CD4-positive, alpha-beta T cell treated with Interferon alpha-2 for 1 hour (primary cell): ENCODE measurements at regions not wholly inside any gene's neighbourhood (a gene's known extent, or its start where the extent isn't known, plus 50 kb on each side); places are given as distances from the start of the nearest gene placed in this dataset.

Experiments used
- DNase-seq, 2 donors: peaks; one replicate each; pipeline ENCODE4 v3.0.0-alpha.2; 2020 to 2022

DNA sequence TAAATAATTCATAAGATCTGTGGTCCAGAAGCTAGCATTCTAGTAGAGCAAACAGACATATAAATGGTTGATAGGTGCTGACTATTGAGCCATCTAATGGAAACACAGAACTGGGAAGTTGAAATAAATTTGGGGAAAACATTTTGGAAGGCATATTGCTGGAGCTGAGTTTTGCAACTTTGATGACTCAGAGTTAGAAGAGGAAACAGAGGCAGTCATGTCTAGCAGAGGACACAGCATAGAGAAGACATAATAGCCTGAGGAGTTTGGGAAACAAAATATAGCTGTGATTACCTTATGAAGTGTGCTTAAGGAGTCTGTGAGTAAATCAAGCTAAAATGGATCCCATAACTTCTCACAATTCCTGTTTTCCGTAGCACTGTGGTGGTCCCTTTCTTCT, 86.9 kb upstream of the FLRT2 start:
- DNase-seq: no peak

DNA sequence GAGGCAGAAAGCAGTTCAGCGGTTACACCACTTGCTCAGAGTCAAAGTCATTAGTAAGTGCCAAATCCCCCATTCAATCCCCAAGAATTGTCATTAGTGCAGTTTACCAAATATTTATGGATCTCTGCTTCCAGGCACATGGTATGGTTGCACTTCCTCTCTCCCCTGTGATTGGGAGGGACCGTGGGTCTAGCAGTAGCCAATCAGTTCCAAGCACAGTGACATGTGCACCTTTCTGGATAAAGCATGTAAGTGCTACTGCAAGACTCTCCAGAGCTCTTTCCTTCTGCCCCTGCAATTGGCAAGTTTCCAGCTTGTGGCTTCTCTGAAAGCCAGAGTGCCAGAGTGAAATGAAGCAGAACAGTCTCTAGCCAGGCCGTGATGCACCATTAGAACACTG, 85.3 kb upstream of the FLRT2 start:
- no peak for DNase-seq

- no peak for DNase-seq
Measured at GRCh38 chr14:85445151-85445795, 84.7 kb upstream of the FLRT2 start.

GRCh38 chr14:85447883-85448282, 82.1 kb upstream of the FLRT2 start:
- DNase-seq: no peak

DNA sequence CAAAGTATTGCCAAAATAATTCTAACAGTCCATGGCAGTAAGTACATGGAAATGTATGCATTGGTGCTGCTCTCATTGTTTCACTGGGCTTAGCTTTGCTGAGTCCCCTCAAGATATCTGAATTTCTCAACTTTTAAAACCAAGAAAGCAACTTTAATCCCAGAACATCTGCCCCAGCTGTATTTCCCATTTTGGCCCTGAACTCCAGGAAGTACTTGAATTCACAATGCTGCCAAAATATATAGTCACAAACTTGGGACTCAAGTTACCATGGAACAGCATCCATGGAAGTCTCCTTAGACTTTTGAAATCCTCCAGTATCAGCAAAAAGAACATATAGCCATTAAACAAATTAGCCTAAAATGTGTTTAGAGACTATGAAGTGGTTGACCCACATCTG, 78.5 kb upstream of the FLRT2 start:
- DNase-seq: no peak

DNA sequence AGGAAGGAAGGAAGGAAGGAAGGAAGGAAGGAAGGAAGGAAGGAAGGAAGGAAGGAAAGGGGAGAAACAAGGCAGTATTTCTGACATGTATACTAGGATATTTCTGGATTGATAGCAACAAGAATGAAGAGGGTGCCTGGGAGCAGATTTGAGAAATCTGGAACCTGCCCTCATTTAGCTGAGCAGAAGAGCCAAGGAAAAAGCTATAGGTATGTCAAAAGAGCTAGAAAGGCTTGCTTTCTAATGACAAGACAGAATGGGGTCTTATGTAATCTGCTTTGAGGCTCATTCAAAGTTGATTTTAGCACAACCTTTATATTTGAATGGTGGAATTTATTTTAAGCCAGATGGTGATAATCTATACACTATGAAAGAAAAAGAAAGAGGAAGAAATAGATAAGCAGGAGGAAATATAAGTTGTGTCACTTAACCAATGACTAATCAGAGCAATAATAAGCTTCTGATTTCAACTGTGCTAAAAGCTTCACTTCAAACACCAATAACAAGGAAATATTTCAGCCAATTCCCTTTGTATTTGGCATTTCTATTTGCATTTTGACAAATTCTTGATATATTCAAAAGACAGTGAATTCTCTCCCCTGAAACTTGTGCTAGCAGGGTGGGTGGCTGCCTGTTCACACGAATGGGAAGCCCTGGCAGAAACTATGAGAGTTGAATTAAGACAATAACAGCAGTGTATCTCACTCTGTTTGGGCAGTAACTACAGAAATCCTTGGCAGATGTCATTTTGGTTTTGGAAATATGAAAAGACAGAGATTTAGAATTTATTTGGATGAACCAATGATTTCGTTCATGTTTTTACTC, 76.3 kb upstream of the FLRT2 start:
- no peak for DNase-seq

DNA sequence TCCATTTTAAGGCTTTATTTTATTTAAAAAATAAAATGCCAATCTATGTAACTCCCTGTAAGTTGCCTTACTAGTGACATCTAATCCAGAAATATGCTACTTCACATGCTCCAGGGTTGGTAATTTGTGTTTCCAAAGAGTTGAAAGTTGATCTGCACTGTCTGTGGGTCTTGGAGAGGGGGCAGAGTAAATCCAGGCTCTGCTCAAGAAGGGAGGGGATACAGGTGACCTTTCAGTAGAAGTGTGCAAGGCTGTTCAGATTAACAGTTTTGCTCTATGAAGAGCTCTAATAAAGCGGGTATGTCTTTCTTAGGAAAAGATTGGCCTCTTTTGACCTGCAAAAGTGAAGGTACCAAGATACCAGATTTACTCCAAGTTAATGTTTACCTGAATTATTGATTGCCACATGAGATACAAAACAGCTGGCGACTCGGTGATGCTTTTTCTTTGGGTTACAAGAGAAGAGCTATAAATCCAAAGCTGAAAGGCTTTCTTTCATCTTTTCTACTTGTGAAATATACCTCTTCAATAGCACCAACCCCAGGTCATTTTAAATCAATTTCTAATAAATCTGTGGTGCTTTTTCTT, 75.6 kb upstream of the FLRT2 start:
- no peak for DNase-seq

DNA sequence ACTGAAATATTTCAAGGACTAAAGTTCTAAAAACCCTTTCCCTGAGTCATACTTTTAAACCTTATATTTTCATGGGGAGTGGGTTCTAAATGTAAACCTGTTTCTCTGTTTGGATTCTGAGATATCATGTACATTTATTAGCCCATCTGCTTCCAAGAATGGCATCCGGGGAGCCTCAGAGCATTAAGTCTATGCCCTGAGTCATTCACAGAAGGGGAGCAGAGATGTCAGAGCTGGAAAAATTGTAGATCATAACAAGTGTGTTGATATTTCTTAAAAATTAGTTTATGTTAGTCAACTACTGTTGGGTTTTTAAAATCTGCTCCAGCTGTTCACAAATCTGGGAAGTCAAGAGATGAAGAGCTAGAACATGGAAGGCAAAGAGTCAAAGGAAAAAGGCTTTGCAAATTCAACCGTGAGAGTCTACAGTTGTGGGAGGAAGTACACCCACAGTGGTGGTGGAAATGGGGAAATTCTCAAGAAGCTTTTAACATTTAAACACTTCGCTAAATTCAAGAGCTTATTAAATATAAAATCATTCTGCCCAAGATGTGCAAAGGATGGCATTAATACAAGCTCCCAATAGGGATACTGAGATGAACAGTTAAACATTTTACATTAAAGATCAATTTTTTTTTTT, 70.5 kb upstream of the FLRT2 start:
- no peak for DNase-seq

DNA sequence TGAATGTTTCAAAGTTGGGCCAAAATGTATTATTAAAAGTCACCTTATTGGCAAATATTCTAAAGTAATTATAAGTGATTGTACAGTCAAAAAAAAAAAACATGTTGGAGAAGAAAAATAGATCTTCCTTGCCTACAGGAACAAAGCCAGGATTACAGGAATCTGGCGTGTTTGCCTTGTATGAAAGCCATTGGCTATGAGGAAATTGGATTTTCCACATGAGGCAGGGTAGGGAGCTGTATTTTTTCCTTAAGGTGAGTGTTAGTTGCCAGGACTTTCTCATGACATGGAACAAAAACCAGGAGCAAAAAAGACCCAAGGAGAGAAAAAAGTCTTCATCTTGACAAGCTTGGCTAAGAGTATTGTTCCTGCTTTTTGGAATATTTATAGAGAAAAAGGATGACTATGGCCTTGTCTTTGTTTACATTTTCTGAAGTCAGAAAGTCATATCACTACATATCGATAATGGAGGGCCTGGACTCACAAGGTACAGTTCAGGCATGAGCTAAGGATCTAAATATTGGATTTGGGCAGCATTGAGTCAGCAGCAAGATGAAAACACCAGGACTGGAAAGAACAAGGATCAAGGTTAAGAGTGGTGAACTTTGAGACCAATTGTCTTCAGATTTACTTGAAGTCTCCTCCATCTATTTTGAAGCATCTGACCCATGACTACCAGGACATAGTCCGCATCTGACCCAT, 68.4 kb upstream of the FLRT2 start:
- no peak for DNase-seq

DNA sequence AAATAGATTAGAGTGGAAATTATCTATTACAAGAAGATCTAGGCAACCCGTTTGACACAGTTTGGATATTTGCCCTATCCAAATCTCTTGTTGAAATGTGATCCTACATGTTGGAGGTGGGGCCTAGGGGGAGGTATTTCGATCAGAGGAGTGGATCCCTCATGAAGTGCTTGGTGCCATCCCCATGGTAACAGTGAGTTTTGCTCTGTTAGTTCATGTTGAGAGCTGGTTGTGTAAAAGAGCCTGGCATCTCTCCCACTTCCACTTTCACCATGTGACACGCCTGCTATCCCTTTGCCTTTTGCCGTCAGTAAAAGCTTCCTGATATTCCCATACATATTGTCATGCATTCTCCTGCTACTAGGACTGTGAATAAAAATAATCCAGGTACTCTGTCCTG, 66.4 kb upstream of the FLRT2 start:
- no peak for DNase-seq

DNA sequence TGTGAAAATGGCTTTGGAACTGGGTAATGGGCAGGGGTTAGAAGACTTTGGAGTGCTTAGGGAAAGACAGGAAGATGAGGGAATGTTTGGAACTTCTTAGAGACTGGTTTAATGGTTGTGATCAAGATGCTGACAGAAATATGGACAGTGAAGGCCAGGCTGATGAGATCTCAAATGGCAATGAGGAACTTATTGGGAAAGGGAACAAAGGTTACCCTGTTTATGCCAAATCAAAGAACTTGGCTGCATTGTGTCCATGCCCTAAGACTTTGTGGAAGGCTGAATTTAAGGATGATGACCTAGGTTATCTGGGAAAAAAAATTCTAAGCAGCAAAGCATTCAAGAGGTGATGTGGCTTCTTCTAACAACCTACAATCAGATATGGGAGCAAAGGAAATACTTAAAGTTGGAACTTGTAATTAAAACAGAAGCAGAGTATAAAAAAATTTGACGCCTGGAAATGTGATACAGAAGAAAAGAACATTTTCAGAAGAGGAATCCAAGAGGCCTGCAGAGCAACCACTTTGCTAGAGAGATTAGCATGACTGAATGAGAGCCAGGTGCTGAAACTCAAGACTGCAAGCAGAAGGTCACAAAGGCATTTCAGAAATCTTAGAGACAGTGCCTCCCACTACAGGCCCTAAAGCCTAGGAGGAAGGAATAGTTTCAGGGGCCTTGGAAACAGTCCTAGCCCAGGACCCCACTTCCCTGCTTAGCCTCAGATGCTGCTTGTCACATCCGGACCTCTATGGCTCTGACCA, 65.6 kb upstream of the FLRT2 start:
- no peak for DNase-seq

DNA sequence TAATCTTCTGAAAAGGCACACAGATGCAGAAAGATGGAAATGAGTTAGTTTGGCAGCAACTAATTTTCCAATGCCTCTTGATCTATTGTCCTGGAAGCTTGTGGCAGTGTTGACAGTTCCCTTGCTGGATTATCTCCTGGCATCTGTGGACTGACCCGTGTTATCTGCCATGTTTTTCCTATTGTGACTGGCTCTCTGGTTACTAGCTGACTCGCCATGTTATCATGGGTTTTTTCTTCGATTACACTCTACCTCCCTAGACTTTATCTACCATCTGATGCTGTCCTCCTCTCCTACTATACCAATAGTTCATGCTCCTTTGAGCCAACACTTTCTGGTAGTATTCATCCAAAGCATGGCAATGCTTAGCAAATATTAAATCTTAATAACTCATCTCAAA, 63.3 kb upstream of the FLRT2 start:
- DNase-seq: no peak

DNA sequence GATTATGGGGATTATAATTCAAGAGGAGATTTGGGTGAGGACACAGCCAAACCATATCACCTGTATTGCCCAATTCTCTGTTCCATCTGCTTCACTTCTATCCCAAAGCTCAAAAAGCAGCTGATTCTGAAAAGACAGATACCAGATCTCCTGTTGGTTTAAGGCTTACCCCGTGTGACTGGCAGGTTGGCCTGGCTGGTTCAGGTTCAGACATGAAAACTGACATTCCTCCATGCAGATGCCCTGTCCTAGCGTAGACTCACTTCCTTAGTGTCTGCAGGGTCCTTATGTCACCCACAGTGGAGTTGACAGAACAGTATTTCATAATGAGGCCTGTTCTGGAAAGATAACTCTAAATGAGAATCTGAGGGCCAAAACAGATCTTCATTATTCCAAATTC, 61.1 kb upstream of the FLRT2 start:
- no peak for DNase-seq

DNA sequence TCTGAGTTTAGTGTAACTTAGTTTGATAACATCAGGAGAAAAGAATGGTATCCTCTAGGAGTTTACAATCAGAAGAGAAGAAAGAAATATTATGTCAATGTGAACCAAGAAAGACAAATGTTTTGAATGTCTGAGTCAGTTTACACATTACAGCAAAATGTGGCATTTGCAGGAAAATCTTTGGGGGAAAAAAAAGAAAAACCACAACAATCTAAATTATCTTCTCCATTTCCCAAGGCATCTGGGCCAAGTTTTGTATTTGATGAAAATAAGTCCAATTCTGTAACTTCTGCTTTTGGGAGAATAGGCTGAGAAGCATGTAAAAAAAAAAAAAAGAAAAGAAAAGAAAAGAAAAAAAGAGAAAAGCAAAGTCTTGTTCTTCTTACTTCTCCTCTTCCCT, 58.8 kb upstream of the FLRT2 start:
- no peak for DNase-seq

DNA sequence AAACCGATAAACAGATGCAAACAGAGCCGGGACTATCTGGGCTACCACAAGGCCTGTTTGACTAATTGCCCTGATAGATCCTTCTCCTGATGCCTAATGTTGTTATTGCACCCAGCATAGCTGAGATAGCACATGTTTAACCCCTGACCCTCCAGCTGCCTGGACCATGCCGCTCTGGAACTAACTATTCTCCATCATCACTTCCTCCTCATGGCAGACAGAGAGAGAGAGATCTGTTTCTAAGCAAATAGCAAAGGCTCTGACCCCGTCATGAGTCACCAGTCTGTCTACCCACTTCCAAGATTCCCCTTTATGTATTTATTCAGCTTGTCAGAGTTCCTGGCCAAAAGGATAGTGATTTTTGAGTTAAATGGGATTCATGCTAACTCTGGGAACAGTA, 58.2 kb upstream of the FLRT2 start:
- DNase-seq: no peak

DNA sequence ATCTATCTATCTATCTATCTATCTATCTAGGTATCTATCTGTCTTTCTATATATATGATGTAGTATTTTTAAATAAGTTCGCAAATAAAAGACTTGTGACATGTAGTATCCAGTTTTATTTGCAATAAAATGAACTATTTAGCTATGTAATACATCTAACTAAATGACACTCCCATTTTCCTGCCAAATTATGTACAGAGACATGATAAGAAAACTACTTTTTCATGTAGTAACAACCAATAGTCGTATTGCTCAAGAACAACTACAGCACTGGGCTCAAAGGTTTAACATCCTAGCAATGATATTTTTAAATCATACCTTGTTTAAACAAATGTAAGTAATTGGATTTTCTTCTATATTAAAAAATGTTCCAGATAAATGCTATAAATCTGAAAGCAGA, 55.5 kb upstream of the FLRT2 start:
- no peak for DNase-seq

DNA sequence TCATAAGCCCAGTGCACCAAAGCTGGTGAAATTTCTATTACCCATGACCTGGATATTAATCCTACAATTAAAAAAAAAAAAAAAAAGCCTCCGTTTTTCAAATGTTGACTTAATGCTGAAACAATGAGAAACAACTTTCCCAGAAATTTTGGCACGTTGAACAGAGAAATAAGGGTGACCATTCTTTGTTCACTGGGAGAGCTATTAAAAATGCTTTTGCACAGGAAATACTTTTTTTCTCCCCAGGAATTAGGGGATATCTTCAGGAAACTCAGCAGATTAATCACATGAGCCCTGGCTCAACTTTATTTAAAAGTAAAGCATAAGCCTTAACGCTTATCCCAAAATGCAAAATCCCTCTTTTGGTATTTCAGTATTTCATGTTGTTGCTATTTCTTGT, 54.8 kb upstream of the FLRT2 start:
- DNase-seq: no peak

- DNase-seq: no peak
Measured at GRCh38 chr14:85479306-85479705, 50.6 kb upstream of the FLRT2 start.

DNA sequence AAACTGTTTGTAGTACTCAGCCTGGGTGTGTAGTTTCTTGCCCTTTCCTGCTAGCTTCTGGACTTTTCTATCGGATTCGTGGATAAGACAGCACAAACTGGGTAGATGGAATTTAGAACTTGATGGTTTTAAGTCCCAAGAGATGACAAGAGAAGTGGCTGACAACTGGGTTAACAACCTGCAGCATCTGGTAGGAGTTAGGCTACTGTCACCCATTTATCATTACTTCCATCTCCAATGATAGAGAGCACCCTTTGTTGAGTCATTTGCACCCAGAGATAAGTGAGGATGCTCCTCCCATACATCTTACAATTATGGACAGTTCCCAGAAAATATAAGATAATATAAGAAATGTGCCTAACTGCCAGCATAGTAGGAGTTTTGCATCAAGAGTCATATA, 50.2 kb upstream of the FLRT2 start:
- DNase-seq: no peak
